BLaER1 (cell line): ENCODE measurements at regions not wholly inside any gene's neighbourhood (a gene's known extent, or its start where the extent isn't known, plus 50 kb on each side); places are given as distances from the start of the nearest gene placed in this dataset.

ENCODE experiments used
- H3K27ac ChIP-seq: shearing (Covaris generic); formaldehyde crosslinking; 2 replicates; pipeline ENCODE4 v1.8.1; 2022
- H3K27me3 ChIP-seq: shearing (Covaris generic); formaldehyde crosslinking; 2 replicates; pipeline ENCODE4 v1.8.1; 2022
- H3K36me3 ChIP-seq: shearing (Covaris generic); formaldehyde crosslinking; 2 replicates; pipeline ENCODE4 v1.8.1; 2022
- H3K4me1 ChIP-seq: shearing (Covaris generic); formaldehyde crosslinking; 2 replicates; pipeline ENCODE4 v1.8.1; 2022
- H3K4me2 ChIP-seq: shearing (Covaris generic); formaldehyde crosslinking; 2 replicates; pipeline ENCODE4 v1.8.1; 2022
- H3K4me3 ChIP-seq: shearing (Covaris generic); formaldehyde crosslinking; 2 replicates; pipeline ENCODE4 v1.8.1; 2022
- H3K9ac ChIP-seq: shearing (Covaris generic); formaldehyde crosslinking; 2 replicates; pipeline ENCODE4 v1.8.1; 2022
- H3K9me3 ChIP-seq: shearing (Covaris generic); formaldehyde crosslinking; 2 replicates; pipeline ENCODE4 v1.8.1; 2022
- H4K20me1 ChIP-seq: shearing (Covaris generic); formaldehyde crosslinking; 2 replicates; pipeline ENCODE4 v1.8.1; 2022
- Cebpa-rat ChIP-seq: shearing (Covaris generic); IDR thresholded peaks from 2 replicates; pipeline ENCODE4 v1.8.1; 2022

- H3K4me1 ChIP-seq, result 0 out of 2 replicates have a peak, but pooled peaks cover 9% of the 10 kb centered on the region
- H3K9me3 ChIP-seq, result no peaks in the 10 kb centered on the region; the same call in 1 of the 2 replicates
- H3K36me3 ChIP-seq, result no peaks in the 10 kb centered on the region
- no peak overlapping the region for H3K27ac ChIP-seq
- H4K20me1 ChIP-seq, result no peaks in the 10 kb centered on the region
- no peaks in the 10 kb centered on the region for H3K27me3 ChIP-seq
- no peak overlapping the region for H3K4me2 ChIP-seq
- H3K4me3 ChIP-seq, result no peak overlapping the region
- TF ChIP-seq Cebpa-rat, result no peak
- H3K9ac ChIP-seq, result no peak overlapping the region
Measured at GRCh38 chr2:204321027-204321800, 224.1 kb upstream of the PARD3B start.

GRCh38 chr2:204321910-204322751, 223.1 kb upstream of the PARD3B start:
- no peak for TF ChIP-seq Cebpa-rat
- no peaks in the 10 kb centered on the region for H3K36me3 ChIP-seq
- no peak overlapping the region for H3K4me3 ChIP-seq
- H3K27ac ChIP-seq, result no peak overlapping the region
- no peak overlapping the region for H3K4me2 ChIP-seq
- no peaks in the 10 kb centered on the region; the same call in 1 of the 2 replicates for H3K9me3 ChIP-seq
- no peaks in the 10 kb centered on the region for H4K20me1 ChIP-seq
- H3K9ac ChIP-seq, result no peak overlapping the region
- H3K27me3 ChIP-seq, result no peaks in the 10 kb centered on the region
- 0 out of 2 replicates have a peak, but pooled peaks cover 9% of the 10 kb centered on the region for H3K4me1 ChIP-seq

GRCh38 chr2:204325468-204325867, 219.8 kb upstream of the PARD3B start:
- TF ChIP-seq Cebpa-rat, result no peak
- no peak overlapping the region for H3K4me3 ChIP-seq

GRCh38 chr2:204328373-204328772, 216.9 kb upstream of the PARD3B start:
- Histone ChIP-seq H3K9me3 (no peaks in the 10 kb centered on the region), H3K9ac (no peak overlapping the region), H4K20me1 (no peaks in the 10 kb centered on the region), H3K27ac (no peak overlapping the region), H3K36me3 (no peaks in the 10 kb centered on the region), H3K4me1 (0 out of 2 replicates have a peak, but pooled peaks cover 5% of the 10 kb centered on the region), H3K4me3 (no peak overlapping the region), H3K4me2 (no peak overlapping the region), H3K27me3 (no peaks in the 10 kb centered on the region)
- TF ChIP-seq Cebpa-rat, result no peak

More at GRCh38 chr2:204325468-204325867, 219.8 kb upstream of the PARD3B start:
- no peak overlapping the region for H3K27ac ChIP-seq
- 0 out of 2 replicates have a peak, but pooled peaks cover 9% of the 10 kb centered on the region for H3K4me1 ChIP-seq
- H3K9me3 ChIP-seq, result no peaks in the 10 kb centered on the region; the same call in 1 of the 2 replicates
- no peak overlapping the region for H3K9ac ChIP-seq
- no peak overlapping the region for H3K4me2 ChIP-seq
- H3K36me3 ChIP-seq, result no peaks in the 10 kb centered on the region
- H3K27me3 ChIP-seq, result no peaks in the 10 kb centered on the region
- H4K20me1 ChIP-seq, result no peaks in the 10 kb centered on the region

GRCh38 chr2:204329016-204329415, 216.3 kb upstream of the PARD3B start:
- H3K27ac ChIP-seq, result no peak overlapping the region
- no peak overlapping the region for H3K4me3 ChIP-seq
- H3K9me3 ChIP-seq, result no peaks in the 10 kb centered on the region
- no peaks in the 10 kb centered on the region for H3K4me1 ChIP-seq
- no peaks in the 10 kb centered on the region for H3K27me3 ChIP-seq
- H4K20me1 ChIP-seq, result no peaks in the 10 kb centered on the region
- H3K36me3 ChIP-seq, result no peaks in the 10 kb centered on the region
- H3K9ac ChIP-seq, result no peak overlapping the region
- TF ChIP-seq Cebpa-rat, result no peak
- H3K4me2 ChIP-seq, result no peak overlapping the region

GRCh38 chr2:204329532-204329931, 215.7 kb upstream of the PARD3B start:
- no peaks in the 10 kb centered on the region for H4K20me1 ChIP-seq
- TF ChIP-seq Cebpa-rat, result no peak
- no peaks in the 10 kb centered on the region for H3K27me3 ChIP-seq
- no peak overlapping the region for H3K4me2 ChIP-seq
- H3K9ac ChIP-seq, result no peak overlapping the region
- H3K27ac ChIP-seq, result no peak overlapping the region
- no peaks in the 10 kb centered on the region for H3K9me3 ChIP-seq
- H3K36me3 ChIP-seq, result no peaks in the 10 kb centered on the region
- H3K4me1 ChIP-seq, result no peaks in the 10 kb centered on the region
- H3K4me3 ChIP-seq, result no peak overlapping the region

- no peak for TF ChIP-seq Cebpa-rat
- no peaks in the 10 kb centered on the region for H4K20me1 ChIP-seq
- H3K36me3 ChIP-seq, result no peaks in the 10 kb centered on the region
Measured at GRCh38 chr2:204331180-204331579, 214.1 kb upstream of the PARD3B start.

GRCh38 chr2:204331988-204332387, 213.3 kb upstream of the PARD3B start:
- TF ChIP-seq Cebpa-rat, result no peak

More at GRCh38 chr2:204331180-204331579, 214.1 kb upstream of the PARD3B start:
- no peaks in the 10 kb centered on the region for H3K9me3 ChIP-seq
- H3K4me3 ChIP-seq, result no peak overlapping the region
- H3K27ac ChIP-seq, result no peak overlapping the region
- H3K9ac ChIP-seq, result no peak overlapping the region
- H3K4me2 ChIP-seq, result no peak overlapping the region
- no peaks in the 10 kb centered on the region for H3K27me3 ChIP-seq
- no peaks in the 10 kb centered on the region for H3K4me1 ChIP-seq

GRCh38 chr2:204332706-204333105, 212.6 kb upstream of the PARD3B start:
- no peaks in the 10 kb centered on the region for H3K9me3 ChIP-seq
- no peak for TF ChIP-seq Cebpa-rat
- no peak overlapping the region for H3K27ac ChIP-seq
- H3K4me2 ChIP-seq, result no peak overlapping the region
- no peaks in the 10 kb centered on the region for H4K20me1 ChIP-seq
- no peaks in the 10 kb centered on the region for H3K4me1 ChIP-seq
- no peaks in the 10 kb centered on the region for H3K36me3 ChIP-seq
- H3K9ac ChIP-seq, result no peak overlapping the region
- H3K4me3 ChIP-seq, result no peak overlapping the region
- H3K27me3 ChIP-seq, result no peaks in the 10 kb centered on the region

More at GRCh38 chr2:204331988-204332387, 213.3 kb upstream of the PARD3B start:
- Histone ChIP-seq H3K4me2 (no peak overlapping the region), H3K27ac (no peak overlapping the region), H3K4me1 (no peaks in the 10 kb centered on the region), H3K36me3 (no peaks in the 10 kb centered on the region), H3K9ac (no peak overlapping the region), H3K4me3 (no peak overlapping the region), H3K9me3 (no peaks in the 10 kb centered on the region), H3K27me3 (no peaks in the 10 kb centered on the region), H4K20me1 (no peaks in the 10 kb centered on the region)

GRCh38 chr2:204333861-204334260, 211.4 kb upstream of the PARD3B start:
- H3K4me3 ChIP-seq, result no peak overlapping the region
- no peaks in the 10 kb centered on the region for H3K36me3 ChIP-seq
- no peak overlapping the region for H3K27ac ChIP-seq
- H3K27me3 ChIP-seq, result no peaks in the 10 kb centered on the region
- no peaks in the 10 kb centered on the region for H4K20me1 ChIP-seq
- TF ChIP-seq Cebpa-rat, result no peak
- no peak overlapping the region for H3K9ac ChIP-seq
- no peaks in the 10 kb centered on the region for H3K9me3 ChIP-seq
- no peaks in the 10 kb centered on the region for H3K4me1 ChIP-seq
- no peak overlapping the region for H3K4me2 ChIP-seq
